H9 (cell line): ENCODE measurements at regions not wholly inside any gene's neighbourhood (a gene's known extent, or its start where the extent isn't known, plus 50 kb on each side); places are given as distances from the start of the nearest gene placed in this dataset.

Source experiments
- DNase-seq: peaks from one replicate; pipeline ENCODE4 v3.0.0-alpha.2; 2017
- H2AFZ ChIP-seq: one replicate; pipeline ENCODE4 v1.6.1; 2013; ENCODE audit warnings: mild to moderate bottlenecking, low read length, control low read depth, moderate library complexity
- H2AK5ac ChIP-seq: 2 replicates; pipeline ENCODE4 v1.6.1; 2013; ENCODE audit warnings: low read length, control low read depth, mixed read lengths; ENCODE audit not compliant: insufficient read length
- H2BK120ac ChIP-seq: one replicate; pipeline ENCODE4 v1.6.1; 2013; ENCODE audit warnings: low read depth, mild to moderate bottlenecking, low read length, control low read depth, inconsistent platforms; ENCODE audit not compliant: poor library complexity, severe bottlenecking
- H2BK12ac ChIP-seq: 2 replicates; pipeline ENCODE4 v1.6.1; 2013; ENCODE audit warnings: low read length, control low read depth, mixed read lengths, low read depth; ENCODE audit not compliant: insufficient read length
- H2BK15ac ChIP-seq: 2 replicates; pipeline ENCODE4 v1.6.1; 2013; ENCODE audit warnings: low read depth, low read length, control low read depth
- H2BK20ac ChIP-seq: one replicate; pipeline ENCODE4 v1.6.1; 2013; ENCODE audit warnings: low read depth, mild to moderate bottlenecking, low read length, control low read depth, inconsistent platforms; ENCODE audit not compliant: poor library complexity, severe bottlenecking
- H2BK5ac ChIP-seq: 2 replicates; pipeline ENCODE4 v1.6.1; 2013; ENCODE audit warnings: low read length, control low read depth, mixed read lengths; ENCODE audit not compliant: insufficient read length
- H3K14ac ChIP-seq: 2 replicates; pipeline ENCODE4 v1.6.1; 2013; ENCODE audit warnings: low read length, control low read depth; ENCODE audit not compliant: insufficient read depth
- H3K18ac ChIP-seq: 2 replicates; pipeline ENCODE4 v1.6.1; 2013; ENCODE audit warnings: low read depth, mild to moderate bottlenecking, mixed read lengths, low read length, control low read depth; ENCODE audit not compliant: insufficient read length
- H3K23ac ChIP-seq: 2 replicates; pipeline ENCODE4 v1.6.1; 2013; ENCODE audit warnings: low read length, control low read depth, mixed read lengths, low read depth; ENCODE audit not compliant: insufficient read length
- H3K23me2 ChIP-seq: 2 replicates; pipeline ENCODE4 v1.6.1; 2013; ENCODE audit warnings: low read depth, mild to moderate bottlenecking, mixed read lengths, low read length, control low read depth; ENCODE audit not compliant: insufficient read length, poor library complexity, severe bottlenecking
- H3K27ac ChIP-seq: 2 replicates; pipeline ENCODE4 v1.5.1; 2013; ENCODE audit warnings: low read length, control low read depth, mixed read lengths, low read depth; ENCODE audit not compliant: insufficient read length
- H3K27me3 ChIP-seq: 2 replicates; pipeline ENCODE4 v1.6.1; 2013; ENCODE audit warnings: low read length, control low read depth, inconsistent platforms; ENCODE audit not compliant: insufficient read depth
- H3K4ac ChIP-seq: 2 replicates; pipeline ENCODE4 v1.6.1; 2013; ENCODE audit warnings: low read depth, mild to moderate bottlenecking, control low read depth, inconsistent platforms, low read length, moderate library complexity
- H3K4me1 ChIP-seq: 2 replicates; pipeline ENCODE4 v1.6.1; 2013; ENCODE audit warnings: low read length, control low read depth, inconsistent platforms; ENCODE audit not compliant: insufficient read depth
- H3K4me2 ChIP-seq: 2 replicates; pipeline ENCODE4 v1.6.1; 2013; ENCODE audit warnings: low read length, control low read depth, mixed read lengths; ENCODE audit not compliant: insufficient read length, insufficient read depth
- H3K56ac ChIP-seq: 2 replicates; pipeline ENCODE4 v1.6.1; 2013; ENCODE audit warnings: low read depth, mild to moderate bottlenecking, mixed read lengths, low read length, control low read depth; ENCODE audit not compliant: insufficient read length
- H3K79me1 ChIP-seq: 2 replicates; pipeline ENCODE4 v1.6.1; 2013; ENCODE audit warnings: low read depth, mild to moderate bottlenecking, moderate library complexity, low read length, control low read depth, inconsistent platforms; ENCODE audit not compliant: insufficient read depth, poor library complexity, severe bottlenecking
- H3K79me2 ChIP-seq: 2 replicates; pipeline ENCODE4 v1.6.1; 2013; ENCODE audit warnings: low read length, control low read depth, inconsistent platforms; ENCODE audit not compliant: insufficient read depth
- H3K9ac ChIP-seq: 2 replicates; pipeline ENCODE4 v1.6.1; 2013; ENCODE audit warnings: low read length, control low read depth, mixed read lengths; ENCODE audit not compliant: insufficient read length; ENCODE audit errors: extremely low read depth
- H3K9me3 ChIP-seq: one replicate; pipeline ENCODE4 v1.6.1; 2013; ENCODE audit warnings: low read depth, low read length, inconsistent platforms; ENCODE audit not compliant: control insufficient read depth
- H3T11ph ChIP-seq: one replicate; pipeline ENCODE4 v1.6.1; 2013; ENCODE audit warnings: mild to moderate bottlenecking, low read length, control low read depth, inconsistent platforms
- H4K20me1 ChIP-seq: one replicate; pipeline ENCODE4 v1.6.1; 2013; ENCODE audit not compliant: control insufficient read depth, insufficient read length, insufficient read depth
- H4K5ac ChIP-seq: 2 replicates; pipeline ENCODE4 v1.6.1; 2013; ENCODE audit warnings: low read depth, mild to moderate bottlenecking, mixed read lengths, low read length, control low read depth; ENCODE audit not compliant: insufficient read length
- H4K8ac ChIP-seq: replicated peaks from 2 replicates; pipeline ENCODE4 v1.6.1; 2013; ENCODE audit warnings: low read length, control low read depth, mixed read lengths, low read depth; ENCODE audit not compliant: insufficient read length
- H4K91ac ChIP-seq: 2 replicates; pipeline ENCODE4 v1.6.1; 2013; ENCODE audit warnings: low read depth, mild to moderate bottlenecking, moderate library complexity, mixed read lengths, low read length, control low read depth; ENCODE audit not compliant: insufficient read length
- H3K27ac Mint-ChIP-seq, 3 experiments: 2 replicates in 2 of 3; 3 replicates in 1 of 3; pipeline ENCODE4 v1.8.0; 2020 to 2021; ENCODE audit warnings: mixed read lengths in 3 of 3, mild to moderate bottlenecking in 1 of 3, moderate library complexity in 1 of 3
- H3K27me3 Mint-ChIP-seq: 2 replicates; pipeline ENCODE4 v1.8.0; 2021; ENCODE audit warnings: low read depth, mild to moderate bottlenecking, moderate library complexity, mixed read lengths
- H3K36me3 Mint-ChIP-seq, 3 experiments: 2 replicates in 2 of 3; 3 replicates in 1 of 3; pipeline ENCODE4 v1.8.0; 2020 to 2021; ENCODE audit warnings: low read depth in 3 of 3, mixed read lengths in 3 of 3; ENCODE audit not compliant: insufficient read depth in 1 of 3
- H3K4me1 Mint-ChIP-seq, 2 experiments: 2 replicates each; pipeline ENCODE4 v1.8.0; 2020; ENCODE audit warnings: mixed read lengths in 2 of 2
- H3K4me3 Mint-ChIP-seq, 2 experiments: 2 replicates in 1 of 2; 3 replicates in 1 of 2; pipeline ENCODE4 v1.8.0; 2020 to 2021; ENCODE audit warnings: mild to moderate bottlenecking in 2 of 2, mixed read lengths in 2 of 2, moderate library complexity in 1 of 2
- H3K9me3 Mint-ChIP-seq, 2 experiments: 2 replicates in 1 of 2; 3 replicates in 1 of 2; pipeline ENCODE4 v1.8.0; 2020; ENCODE audit warnings: mild to moderate bottlenecking in 2 of 2, mixed read lengths in 2 of 2, moderate library complexity in 1 of 2
- WGBS: extraction: QIAGEN DNeasy Blood & Tissue Kit; methylation state at CpG from one replicate; pipeline ENCODE4 v1.1.7; 2013; ENCODE audit warnings: missing lambda C conversion rate, low lambda C conversion rate, mixed read lengths; ENCODE audit not compliant: insufficient read length; ENCODE audit errors: extremely low coverage; 5-methylcytosine and 5-hydroxymethylcytosine counted together
- TF ChIP-seq, protein P1 (sequence below): fragments of 200-600 bp; sonication (generic); conservative IDR thresholded peaks from 3 replicates; pipeline ENCODE4 v1.8.0; 2021; ENCODE audit warnings: antibody characterized with exemption, mild to moderate bottlenecking

- H3K27ac ChIP-seq = no peak overlapping the region
- H3K4me2 ChIP-seq = no peak overlapping the region
- H3K27me3 ChIP-seq = no peaks in the 10 kb centered on the region
- no peak overlapping the region for H2BK120ac ChIP-seq
- TF ChIP-seq, protein P1, sequence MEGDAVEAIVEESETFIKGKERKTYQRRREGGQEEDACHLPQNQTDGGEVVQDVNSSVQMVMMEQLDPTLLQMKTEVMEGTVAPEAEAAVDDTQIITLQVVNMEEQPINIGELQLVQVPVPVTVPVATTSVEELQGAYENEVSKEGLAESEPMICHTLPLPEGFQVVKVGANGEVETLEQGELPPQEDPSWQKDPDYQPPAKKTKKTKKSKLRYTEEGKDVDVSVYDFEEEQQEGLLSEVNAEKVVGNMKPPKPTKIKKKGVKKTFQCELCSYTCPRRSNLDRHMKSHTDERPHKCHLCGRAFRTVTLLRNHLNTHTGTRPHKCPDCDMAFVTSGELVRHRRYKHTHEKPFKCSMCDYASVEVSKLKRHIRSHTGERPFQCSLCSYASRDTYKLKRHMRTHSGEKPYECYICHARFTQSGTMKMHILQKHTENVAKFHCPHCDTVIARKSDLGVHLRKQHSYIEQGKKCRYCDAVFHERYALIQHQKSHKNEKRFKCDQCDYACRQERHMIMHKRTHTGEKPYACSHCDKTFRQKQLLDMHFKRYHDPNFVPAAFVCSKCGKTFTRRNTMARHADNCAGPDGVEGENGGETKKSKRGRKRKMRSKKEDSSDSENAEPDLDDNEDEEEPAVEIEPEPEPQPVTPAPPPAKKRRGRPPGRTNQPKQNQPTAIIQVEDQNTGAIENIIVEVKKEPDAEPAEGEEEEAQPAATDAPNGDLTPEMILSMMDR = no peak
- no peak overlapping the region for H3K4me3 Mint-ChIP-seq
- no peak overlapping the region for H2BK15ac ChIP-seq
- H4K20me1 ChIP-seq = no peaks in the 10 kb centered on the region
- H3K9ac ChIP-seq = no peak overlapping the region
- DNase-seq = no peak
- H3K4me1 ChIP-seq = no peaks in the 10 kb centered on the region
- no peak overlapping the region for H3T11ph ChIP-seq
- no peak overlapping the region for H4K5ac ChIP-seq
- H3K4ac ChIP-seq = no peak overlapping the region
- H4K91ac ChIP-seq = no peak overlapping the region
- H3K23ac ChIP-seq = no peak overlapping the region
- no peak overlapping the region for H4K8ac ChIP-seq
- H3K79me2 ChIP-seq = no peaks in the 10 kb centered on the region
- peaks cover 6 to 7% of the 10 kb centered on the region in 2 experiments; a peak in 3 of 4 replicates for H3K4me1 Mint-ChIP-seq
- no peaks in the 10 kb centered on the region for H3K23me2 ChIP-seq
- H3K18ac ChIP-seq = no peak overlapping the region
- no peak overlapping the region for H2BK12ac ChIP-seq
- H2AFZ ChIP-seq = no peak overlapping the region
- no peaks in the 10 kb centered on the region for H3K79me1 ChIP-seq
- peaks cover 5 to 9% of the 10 kb centered on the region in 2 experiments for H3K9me3 Mint-ChIP-seq
- WGBS = no CpG with 5 or more reads among the region's 1 CpG
- no peaks in the 10 kb centered on the region for H3K9me3 ChIP-seq
- H2BK20ac ChIP-seq = no peak overlapping the region
- H3K27me3 Mint-ChIP-seq = peaks cover 3% of the 10 kb centered on the region; the same call in 1 of the 2 replicates
- H3K36me3 Mint-ChIP-seq = peaks cover 0 to 6% (median 0%) of the 10 kb centered on the region in 3 experiments; a peak in 3 of 7 replicates
- H2AK5ac ChIP-seq = no peak overlapping the region
- no peak overlapping the region for H2BK5ac ChIP-seq
- no peak overlapping the region for H3K27ac Mint-ChIP-seq
- H3K56ac ChIP-seq = no peak overlapping the region
- H3K14ac ChIP-seq = no peak overlapping the region
These were observed 144.9 kb upstream of the SIX2 start for GRCh38 chr2:45154144-45154543.
